Bronchial epithelial cell (primary cell): ENCODE measurements at regions not wholly inside any gene's neighbourhood (a gene's known extent, or its start where the extent isn't known, plus 50 kb on each side); places are given as distances from the start of the nearest gene placed in this dataset.

ENCODE experiments used
- DNase-seq: peaks from one replicate; pipeline ENCODE4 v3.0.0-alpha.2; 2010; ENCODE audit warnings: low read depth
- FAIRE-seq: peaks from 2 replicates; lab custom pipeline; 2011; peaks lifted over from hg19 to GRCh38; lab: Jason Lieb, UNC
- H3K27me3 ChIP-seq: 2 replicates; pipeline ENCODE4 v1.5.1; 2011; ENCODE audit warnings: low read length; ENCODE audit not compliant: control insufficient read depth, insufficient read depth
- H3K36me3 ChIP-seq: 2 replicates; pipeline ENCODE4 v1.5.1; 2011; ENCODE audit warnings: low read length; ENCODE audit not compliant: control insufficient read depth, insufficient read depth
- H3K4me3 ChIP-seq: 2 replicates; pipeline ENCODE4 v1.5.1; 2011; ENCODE audit warnings: mild to moderate bottlenecking, low read depth, low read length, control low read depth
- CTCF ChIP-seq: IDR thresholded peaks from 2 replicates; pipeline ENCODE4 v1.5.1; 2011; ENCODE audit warnings: mild to moderate bottlenecking, moderate library complexity, low read length, control low read depth, inconsistent platforms; ENCODE audit not compliant: insufficient read depth, severe bottlenecking

GRCh38 chr11:86152901-86153300 is 84.0 kb upstream of the PICALM start:
- FAIRE-seq (no peak), DNase-seq (no peak)

DNA sequence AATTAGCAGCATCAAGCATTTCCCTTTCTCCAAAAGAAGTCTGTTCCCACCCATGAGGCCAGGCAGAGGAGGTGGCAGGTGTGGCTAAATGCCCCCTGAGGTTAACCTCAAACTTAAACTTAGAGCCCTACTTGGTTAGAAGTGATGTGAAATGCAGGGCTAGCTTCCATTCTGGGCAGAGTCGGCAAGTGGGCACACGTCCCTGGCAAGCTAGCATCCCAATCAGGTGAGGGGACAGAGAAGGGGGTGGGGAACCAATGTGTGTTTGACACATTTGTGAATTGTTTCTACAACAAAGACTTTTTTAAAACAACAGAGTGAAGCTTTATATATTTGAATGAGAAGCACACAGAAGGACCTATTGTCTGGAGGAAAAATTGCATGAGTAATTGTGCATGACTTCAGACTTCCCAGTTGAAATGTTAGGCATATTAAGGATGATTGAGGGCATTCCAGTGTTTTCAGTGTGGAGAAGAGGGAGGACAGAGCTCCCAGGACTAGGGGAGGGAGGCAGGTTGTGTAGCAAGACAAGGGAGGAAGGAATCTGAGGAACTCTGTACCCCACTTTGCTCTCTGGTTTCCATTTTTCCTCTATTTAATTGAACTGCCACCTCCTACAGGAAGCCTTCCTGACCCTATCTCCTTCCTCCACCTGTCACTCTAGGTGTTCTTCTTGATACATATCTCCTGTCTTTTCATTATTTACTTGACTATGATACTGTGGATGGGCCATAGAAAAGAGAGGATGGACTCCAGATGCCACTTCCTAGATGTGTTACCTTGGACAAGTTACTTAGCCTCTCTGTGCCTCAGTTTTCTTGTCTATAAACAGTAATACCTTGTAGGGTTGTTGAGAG is 83.3 kb upstream of the PICALM start:
- DNase-seq (peak; percentile 66), FAIRE-seq (no peak)
- no peak for TF ChIP-seq CTCF
- no peak overlapping the region for H3K4me3 ChIP-seq
- H3K27me3 ChIP-seq: no peaks in the 10 kb centered on the region
- no peaks in the 10 kb centered on the region for H3K36me3 ChIP-seq

More at GRCh38 chr11:86152901-86153300, 84.0 kb upstream of the PICALM start:
- TF ChIP-seq CTCF: no peak
- Histone ChIP-seq H3K36me3 (no peaks in the 10 kb centered on the region), H3K4me3 (no peak overlapping the region), H3K27me3 (no peaks in the 10 kb centered on the region)

DNA sequence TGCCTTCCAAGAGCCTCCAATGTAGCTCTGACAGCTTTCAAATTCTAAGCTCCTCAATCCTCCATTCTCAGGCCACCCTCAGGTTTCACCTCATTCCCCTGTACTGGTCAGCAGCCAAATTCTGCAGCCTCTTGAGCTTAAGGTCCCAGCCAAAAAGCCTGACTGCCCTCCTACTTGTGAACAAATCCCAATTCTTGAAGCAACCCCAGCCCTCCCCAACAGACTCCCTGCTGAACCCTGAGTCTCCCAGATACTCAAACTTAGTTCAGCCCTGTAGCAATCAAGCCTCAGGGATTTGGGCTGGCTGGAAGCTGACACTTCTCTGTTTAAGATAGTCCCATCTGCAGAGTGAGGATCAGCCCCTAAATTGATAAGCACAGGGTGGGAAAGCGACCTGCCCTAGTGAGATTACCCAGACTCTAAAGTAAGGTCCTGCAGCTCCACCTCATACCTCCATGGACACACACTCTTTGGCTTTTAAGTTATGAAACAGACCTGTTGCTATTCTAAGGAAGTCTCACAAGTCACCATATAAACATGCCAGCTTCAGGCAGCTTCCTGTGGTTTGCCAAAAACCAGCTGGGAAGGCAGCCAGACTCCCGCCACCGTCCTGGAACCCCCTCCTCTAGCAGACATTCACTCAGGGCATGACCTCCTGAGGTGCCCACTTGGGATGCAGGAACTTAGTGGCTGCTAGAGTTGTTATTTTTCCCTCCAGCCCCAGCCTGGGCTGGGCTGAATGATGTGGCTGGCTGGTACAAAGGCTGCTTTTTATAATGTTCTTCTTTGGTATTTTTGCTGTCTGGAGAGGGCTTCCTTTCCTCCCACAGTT is 82.5 kb upstream of the PICALM start:
- FAIRE-seq (peak; percentile 28), DNase-seq (peak; percentile 47)
- Histone ChIP-seq H3K27me3 (no peaks in the 10 kb centered on the region), H3K36me3 (no peaks in the 10 kb centered on the region), H3K4me3 (no peak overlapping the region)
- TF ChIP-seq CTCF: no peak

DNA sequence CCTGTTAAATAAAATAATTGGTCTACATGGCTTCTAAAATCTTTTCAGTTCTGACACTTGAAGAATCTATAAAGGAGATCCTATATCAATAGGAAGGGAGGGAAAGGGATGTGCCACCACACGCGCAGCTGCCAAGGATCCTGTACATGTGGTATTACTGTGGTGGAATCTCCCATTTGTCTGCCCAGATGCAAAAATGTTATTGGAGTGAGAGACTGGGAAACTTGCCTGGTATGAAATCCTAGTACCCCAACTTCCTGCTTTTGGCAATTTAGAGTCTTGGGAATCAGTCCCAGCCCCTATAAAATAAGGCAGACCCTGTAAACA is 81.9 kb upstream of the PICALM start:
- DNase-seq (no peak), FAIRE-seq (no peak)
- H3K27me3 ChIP-seq: no peaks in the 10 kb centered on the region
- TF ChIP-seq CTCF: no peak
- H3K36me3 ChIP-seq: no peaks in the 10 kb centered on the region
- no peak overlapping the region for H3K4me3 ChIP-seq

DNA sequence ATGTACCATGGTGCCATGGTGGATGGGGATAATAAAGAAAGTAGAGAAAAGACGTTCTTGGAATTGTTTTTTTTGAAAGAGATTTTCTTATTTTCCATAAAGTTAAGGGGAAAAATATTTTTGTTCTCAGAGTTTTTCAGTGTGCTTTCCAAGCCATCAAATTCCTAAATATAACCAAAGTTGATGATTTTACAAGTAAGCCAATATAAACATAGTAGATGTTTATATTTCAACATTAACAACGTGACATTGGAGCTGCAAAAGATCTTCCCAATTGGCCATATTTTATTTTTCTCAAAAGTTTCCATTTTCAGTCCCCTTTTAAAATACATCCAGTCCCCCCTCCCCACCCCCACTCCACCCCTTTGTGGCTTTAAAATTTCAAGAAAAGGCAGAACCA is 80.9 kb upstream of the PICALM start:
- Histone ChIP-seq H3K4me3 (no peak overlapping the region), H3K36me3 (no peaks in the 10 kb centered on the region), H3K27me3 (no peaks in the 10 kb centered on the region)
- no peak for DNase-seq
- FAIRE-seq: no peak
- TF ChIP-seq CTCF: no peak
